OCI-LY7 (cell line): ENCODE measurements at regions not wholly inside any gene's neighbourhood (a gene's known extent, or its start where the extent isn't known, plus 50 kb on each side); places are given as distances from the start of the nearest gene placed in this dataset.

Experiments used
- BruUV-seq: library from RNA; stranded (reverse); fragments of 400-500 nt; replicated peaks from 2 replicates; lab custom pipeline; 2021; lab: Mats Ljungman, UMichigan
- CTCF ChIA-PET: fragments of 300-600 bp; sonication (Branson Sonifier 250); formaldehyde crosslinking; loops from one replicate; lab custom pipeline; 2022; ENCODE audit warnings: antibody characterized with exemption; ENCODE audit not compliant: unreplicated experiment; lab: Charles Lee
- POLR2A ChIA-PET: fragments of 300-600 bp; sonication (Branson Sonifier 250); formaldehyde crosslinking; loops from one replicate; lab custom pipeline; 2022; ENCODE audit warnings: antibody characterized with exemption; lab: Charles Lee
- DNase-seq: peaks from one replicate; pipeline ENCODE4 v3.0.0-alpha.2; 2015; ENCODE audit warnings: low spot score
- H2AFZ ChIP-seq: fragments of 200-600 bp; sonication (generic), shearing (Covaris generic); 2 replicates; pipeline ENCODE4 v1.6.1; 2014; ENCODE audit warnings: mild to moderate bottlenecking, antibody characterized with exemption, low read length, moderate library complexity
- H3K27ac ChIP-seq: fragments of 200-600 bp; sonication (generic); 2 replicates; pipeline ENCODE4 v1.5.1; 2014; ENCODE audit warnings: mixed run types, low read depth, mild to moderate bottlenecking, moderate library complexity, low read length, inconsistent platforms; ENCODE audit not compliant: poor library complexity, severe bottlenecking
- H3K36me3 ChIP-seq: fragments of 200-600 bp; sonication (generic); 2 replicates; pipeline ENCODE4 v1.6.1; 2014; ENCODE audit warnings: mild to moderate bottlenecking, antibody characterized with exemption, low read length, moderate library complexity, mixed read lengths; ENCODE audit not compliant: insufficient read depth
- H3K4me1 ChIP-seq: fragments of 200-600 bp; sonication (generic); 2 replicates; pipeline ENCODE4 v1.5.1; 2014; ENCODE audit warnings: mild to moderate bottlenecking, low read length; ENCODE audit not compliant: insufficient read depth, poor library complexity, severe bottlenecking
- H3K4me2 ChIP-seq: fragments of 200-600 bp; sonication (generic); 2 replicates; pipeline ENCODE4 v1.6.1; 2014; ENCODE audit warnings: mild to moderate bottlenecking, low read length
- H3K4me3 ChIP-seq: fragments of 200-600 bp; sonication (generic); 2 replicates; pipeline ENCODE4 v1.5.1; 2014; ENCODE audit warnings: mild to moderate bottlenecking, low read depth, low read length; ENCODE audit not compliant: poor library complexity, severe bottlenecking
- H3K79me2 ChIP-seq: fragments of 200-600 bp; sonication (generic); 2 replicates; pipeline ENCODE4 v1.6.1; 2016; ENCODE audit warnings: low read depth, mild to moderate bottlenecking, low read length, moderate library complexity, mixed read lengths; ENCODE audit not compliant: insufficient read depth
- H3K9me2 ChIP-seq: fragments of 200-600 bp; sonication (generic); 2 replicates; pipeline ENCODE4 v1.6.1; 2016; ENCODE audit warnings: mild to moderate bottlenecking, low read length, mixed read lengths; ENCODE audit not compliant: insufficient read depth
- H3K9me3 ChIP-seq: fragments of 200-600 bp; sonication (generic); 2 replicates; pipeline ENCODE4 v1.6.1; 2014; ENCODE audit warnings: mild to moderate bottlenecking, mixed run types, low read length, mixed read lengths
- H4K20me1 ChIP-seq: fragments of 200-600 bp; sonication (generic); 2 replicates; pipeline ENCODE4 v1.6.1; 2014; ENCODE audit warnings: mild to moderate bottlenecking, antibody characterized with exemption, low read length, moderate library complexity, mixed read lengths; ENCODE audit not compliant: insufficient read depth
- CTCF ChIP-seq: fragments of 200-600 bp; sonication (generic); conservative IDR thresholded peaks from 2 replicates; pipeline ENCODE4 v1.5.1; 2014; ENCODE audit warnings: mild to moderate bottlenecking, antibody characterized with exemption, low read length, moderate library complexity, mixed read lengths
- EZH2phosphoT487 ChIP-seq: fragments of 200-600 bp; sonication (generic); IDR thresholded peaks from 2 replicates; pipeline ENCODE4 v1.6.1; 2018; ENCODE audit warnings: low read depth, borderline replicate concordance, mild to moderate bottlenecking, mixed run types, antibody characterized with exemption, low read length, moderate library complexity, mixed read lengths
- intact Hi-C: fragments of 100-400 bp; cut with micrococcal nuclease; formaldehyde crosslinking; loops from one replicate; pipeline ENCODE4 v1.10.0; 2022; ENCODE audit not compliant: unreplicated experiment

GRCh38 chr11:115083144-115083806 lies 404.9 kb downstream of the NXPE2 start:
- H3K27ac ChIP-seq = no peak overlapping the region
- no peak for DNase-seq
- H3K9me2 ChIP-seq = no peaks in the 10 kb centered on the region
- H3K4me1 ChIP-seq = no peaks in the 10 kb centered on the region
- no peaks in the 10 kb centered on the region for H3K36me3 ChIP-seq
- POLR2A ChIA-PET = no interaction called here
- no peak overlapping the region for H2AFZ ChIP-seq
- TF ChIP-seq EZH2phosphoT487 (no peak), CTCF (no peak)
- no peaks in the 10 kb centered on the region for H4K20me1 ChIP-seq
- H3K4me2 ChIP-seq = no peak overlapping the region
- no TSS peak for BruUV-seq
- H3K9me3 ChIP-seq = no peaks in the 10 kb centered on the region
- CTCF ChIA-PET = no interaction called here
- no peak overlapping the region for H3K4me3 ChIP-seq
- intact Hi-C loops = no loop called here
- no peaks in the 10 kb centered on the region for H3K79me2 ChIP-seq

GRCh38 chr11:115084231-115084630 lies 405.9 kb downstream of the NXPE2 start:
- no TSS peak for BruUV-seq
- no peak for DNase-seq
- POLR2A ChIA-PET = no interaction called here

More at GRCh38 chr11:115084231-115084630, 405.9 kb downstream of the NXPE2 start:
- TF ChIP-seq CTCF (no peak), EZH2phosphoT487 (no peak)
- Histone ChIP-seq H3K4me3 (no peak overlapping the region), H3K9me3 (no peaks in the 10 kb centered on the region), H4K20me1 (no peaks in the 10 kb centered on the region), H3K27ac (no peak overlapping the region), H3K9me2 (no peaks in the 10 kb centered on the region), H2AFZ (no peak overlapping the region), H3K4me1 (no peaks in the 10 kb centered on the region), H3K36me3 (no peaks in the 10 kb centered on the region), H3K79me2 (no peaks in the 10 kb centered on the region), H3K4me2 (no peak overlapping the region; the same call in 1 of the 2 replicates)
- intact Hi-C loops = no loop called here
- CTCF ChIA-PET = no interaction called here
